Activated CD4-positive, alpha-beta T cell treated with anti-CD3 and anti-CD28 coated beads, Interleukin-2, amount 10 ng/mL, durations not matched to agents 7 days and 5 days (primary cell): ENCODE measurements at regions not wholly inside any gene's neighbourhood (a gene's known extent, or its start where the extent isn't known, plus 50 kb on each side); places are given as distances from the start of the nearest gene placed in this dataset.
"Not testable (repeated sequence)": the region's sequence is repeated elsewhere in the genome, so short reads cannot be mapped to it uniquely, and the experiment has no call there.

Experiments used
- CTCF ChIA-PET: fragments of 350-600 bp; sonication (Branson Sonifier 250); formaldehyde crosslinking; loops from one replicate; lab custom pipeline; 2021; ENCODE audit warnings: antibody characterized with exemption; lab: Charles Lee
- POLR2A ChIA-PET: fragments of 350-600 bp; sonication (Branson Sonifier 250); formaldehyde crosslinking; loops from one replicate; lab custom pipeline; 2021; ENCODE audit warnings: antibody characterized with exemption; lab: Charles Lee
- DNase-seq: peaks from one replicate; pipeline ENCODE4 v3.0.0-alpha.2; 2020
- H3K27ac Mint-ChIP-seq: one replicate; pipeline ENCODE4 v1.8.0; 2021; ENCODE audit warnings: mild to moderate bottlenecking, moderate library complexity, mixed read lengths
- H3K27me3 Mint-ChIP-seq: one replicate; pipeline ENCODE4 v1.8.0; 2021; ENCODE audit warnings: mixed read lengths
- H3K36me3 Mint-ChIP-seq: one replicate; pipeline ENCODE4 v1.8.0; 2021; ENCODE audit warnings: low read depth, mixed read lengths
- H3K4me1 Mint-ChIP-seq: one replicate; pipeline ENCODE4 v1.8.0; 2021; ENCODE audit warnings: mixed read lengths
- H3K4me3 Mint-ChIP-seq: one replicate; pipeline ENCODE4 v1.8.0; 2021; ENCODE audit warnings: mild to moderate bottlenecking, moderate library complexity, mixed read lengths
- H3K9me3 Mint-ChIP-seq: one replicate; pipeline ENCODE4 v1.8.0; 2021; ENCODE audit warnings: mixed read lengths

GRCh38 chr2:122703676-122704075 lies 948.2 kb downstream of the TSN start:
- Mint-ChIP-seq H3K36me3 (no peaks in the 10 kb centered on the region), H3K4me1 (no peaks in the 10 kb centered on the region), H3K4me3 (no peak overlapping the region), H3K9me3 (no peaks in the 10 kb centered on the region), H3K27me3 (no peaks in the 10 kb centered on the region), H3K27ac (no peak overlapping the region)
- ChIA-PET CTCF (no interaction called here), POLR2A (no interaction called here)
- no peak for DNase-seq

- ChIA-PET CTCF (no interaction called here), POLR2A (no interaction called here)
- Mint-ChIP-seq H3K27ac (no peak overlapping the region), H3K9me3 (no peaks in the 10 kb centered on the region), H3K27me3 (no peaks in the 10 kb centered on the region), H3K4me3 (no peak overlapping the region), H3K4me1 (no peaks in the 10 kb centered on the region), H3K36me3 (no peaks in the 10 kb centered on the region)
- DNase-seq: no peak
Observed at GRCh38 chr2:122704109-122704563, 948.7 kb downstream of the TSN start.

- Mint-ChIP-seq H3K9me3 (peaks cover 5% of the 10 kb centered on the region), H3K27ac (no peak overlapping the region), H3K4me3 (no peak overlapping the region), H3K4me1 (no peaks in the 10 kb centered on the region), H3K36me3 (no peaks in the 10 kb centered on the region), H3K27me3 (no peaks in the 10 kb centered on the region)
- ChIA-PET POLR2A (no interaction called here), CTCF (no interaction called here)
- no peak for DNase-seq
Observed at GRCh38 chr2:122705746-122706145, 950.3 kb downstream of the TSN start.

GRCh38 chr2:122706757-122707223 lies 951.3 kb downstream of the TSN start:
- H3K9me3 Mint-ChIP-seq: peaks cover 8% of the 10 kb centered on the region
- H3K27me3 Mint-ChIP-seq: no peaks in the 10 kb centered on the region
- no peak overlapping the region for H3K27ac Mint-ChIP-seq
- CTCF ChIA-PET: no interaction called here
- H3K4me3 Mint-ChIP-seq: no peak overlapping the region
- H3K36me3 Mint-ChIP-seq: no peaks in the 10 kb centered on the region
- POLR2A ChIA-PET: no interaction called here
- H3K4me1 Mint-ChIP-seq: no peaks in the 10 kb centered on the region
- DNase-seq: no peak

GRCh38 chr2:122707224-122707824 lies 951.9 kb downstream of the TSN start:
- H3K4me3 Mint-ChIP-seq: no peak overlapping the region
- no peaks in the 10 kb centered on the region for H3K4me1 Mint-ChIP-seq
- no peaks in the 10 kb centered on the region for H3K36me3 Mint-ChIP-seq
- no peak overlapping the region for H3K27ac Mint-ChIP-seq
- DNase-seq: no peak
- ChIA-PET POLR2A (no interaction called here), CTCF (no interaction called here)
- no peaks in the 10 kb centered on the region for H3K27me3 Mint-ChIP-seq
- H3K9me3 Mint-ChIP-seq: peaks cover 8% of the 10 kb centered on the region

- CTCF ChIA-PET: no interaction called here
- POLR2A ChIA-PET: no interaction called here
Observed at GRCh38 chr2:122710049-122710448, 954.6 kb downstream of the TSN start.

GRCh38 chr2:122713800-122714199 lies 958.3 kb downstream of the TSN start:
- H3K4me3 Mint-ChIP-seq: no peak overlapping the region
- no peak for DNase-seq
- POLR2A ChIA-PET: no interaction called here
- H3K9me3 Mint-ChIP-seq: peaks cover 19% of the 10 kb centered on the region
- no peak overlapping the region for H3K27ac Mint-ChIP-seq
- no peaks in the 10 kb centered on the region for H3K36me3 Mint-ChIP-seq
- no peaks in the 10 kb centered on the region for H3K4me1 Mint-ChIP-seq
- CTCF ChIA-PET: no interaction called here
- no peaks in the 10 kb centered on the region for H3K27me3 Mint-ChIP-seq

More at GRCh38 chr2:122710049-122710448, 954.6 kb downstream of the TSN start:
- DNase-seq: no peak
- no peaks in the 10 kb centered on the region for H3K36me3 Mint-ChIP-seq
- H3K9me3 Mint-ChIP-seq: peaks cover 19% of the 10 kb centered on the region
- no peak overlapping the region for H3K27ac Mint-ChIP-seq
- no peak overlapping the region for H3K4me3 Mint-ChIP-seq
- no peaks in the 10 kb centered on the region for H3K4me1 Mint-ChIP-seq
- no peaks in the 10 kb centered on the region for H3K27me3 Mint-ChIP-seq

GRCh38 chr2:122720822-122721221 lies 965.4 kb downstream of the TSN start:
- H3K9me3 Mint-ChIP-seq, DNase-seq, POLR2A ChIA-PET, H3K27ac Mint-ChIP-seq, H3K36me3 Mint-ChIP-seq, H3K4me3 Mint-ChIP-seq, CTCF ChIA-PET, H3K4me1 Mint-ChIP-seq, H3K27me3 Mint-ChIP-seq: not testable (repeated sequence)

- H3K27ac Mint-ChIP-seq: no peak overlapping the region
- no peaks in the 10 kb centered on the region for H3K36me3 Mint-ChIP-seq
- POLR2A ChIA-PET: no interaction called here
Observed at GRCh38 chr2:122734766-122735424, 979.4 kb downstream of the TSN start.

GRCh38 chr2:122736279-122736678 lies 980.8 kb downstream of the TSN start:
- no peak overlapping the region for H3K27ac Mint-ChIP-seq
- H3K36me3 Mint-ChIP-seq: no peaks in the 10 kb centered on the region
- no peak overlapping the region for H3K4me3 Mint-ChIP-seq
- no peaks in the 10 kb centered on the region for H3K27me3 Mint-ChIP-seq
- H3K4me1 Mint-ChIP-seq: peaks cover 6% of the 10 kb centered on the region
- no peaks in the 10 kb centered on the region for H3K9me3 Mint-ChIP-seq
- POLR2A ChIA-PET: no interaction called here
- no peak for DNase-seq
- CTCF ChIA-PET: no interaction called here

More at GRCh38 chr2:122734766-122735424, 979.4 kb downstream of the TSN start:
- CTCF ChIA-PET: no interaction called here
- Mint-ChIP-seq H3K27me3 (no peaks in the 10 kb centered on the region), H3K4me1 (peaks cover 4% of the 10 kb centered on the region), H3K4me3 (no peak overlapping the region), H3K9me3 (no peaks in the 10 kb centered on the region)
- no peak for DNase-seq

- peaks cover 6% of the 10 kb centered on the region for H3K4me1 Mint-ChIP-seq
- H3K36me3 Mint-ChIP-seq: no peaks in the 10 kb centered on the region
- H3K4me3 Mint-ChIP-seq: no peak overlapping the region
- no peaks in the 10 kb centered on the region for H3K27me3 Mint-ChIP-seq
- ChIA-PET CTCF (no interaction called here), POLR2A (no interaction called here)
- H3K27ac Mint-ChIP-seq: no peak overlapping the region
- no peak for DNase-seq
- H3K9me3 Mint-ChIP-seq: no peaks in the 10 kb centered on the region
Observed at GRCh38 chr2:122737429-122738077, 982.1 kb downstream of the TSN start.

GRCh38 chr2:122739732-122740593 lies 984.5 kb downstream of the TSN start:
- Mint-ChIP-seq H3K27me3 (no peaks in the 10 kb centered on the region), H3K4me3 (no peak overlapping the region), H3K9me3 (no peaks in the 10 kb centered on the region), H3K36me3 (no peaks in the 10 kb centered on the region), H3K27ac (no peak overlapping the region), H3K4me1 (peaks cover 6% of the 10 kb centered on the region)
- no peak for DNase-seq
- CTCF ChIA-PET: interaction anchor here (1.3 kb wide), 1 partner anchor 27 kb away, joined by 3 read pairs; no protein-coding TSS in a partner anchor
- POLR2A ChIA-PET: no interaction called here

- no peak for DNase-seq
- Mint-ChIP-seq H3K4me1 (peaks cover 6% of the 10 kb centered on the region), H3K27ac (no peak overlapping the region), H3K36me3 (no peaks in the 10 kb centered on the region), H3K27me3 (no peaks in the 10 kb centered on the region), H3K9me3 (no peaks in the 10 kb centered on the region), H3K4me3 (no peak overlapping the region)
- ChIA-PET POLR2A (no interaction called here), CTCF (interaction anchor here (1.3 kb wide), 1 partner anchor 28 kb away, joined by 3 read pairs; no protein-coding TSS in a partner anchor)
Observed at GRCh38 chr2:122740594-122740948, 985.1 kb downstream of the TSN start.
